HPDE6-E6E7 (cell line): ENCODE measurements at regions not wholly inside any gene's neighbourhood (a gene's known extent, or its start where the extent isn't known, plus 50 kb on each side); places are given as distances from the start of the nearest gene placed in this dataset.
"Not testable (repeated sequence)": the region's sequence is repeated elsewhere in the genome, so short reads cannot be mapped to it uniquely, and the experiment has no call there.

Source experiments
- DNase-seq: peaks from one replicate; pipeline ENCODE4 v3.0.0; 2011; ENCODE audit warnings: missing footprints; ENCODE audit errors: extremely low spot score

DNA sequence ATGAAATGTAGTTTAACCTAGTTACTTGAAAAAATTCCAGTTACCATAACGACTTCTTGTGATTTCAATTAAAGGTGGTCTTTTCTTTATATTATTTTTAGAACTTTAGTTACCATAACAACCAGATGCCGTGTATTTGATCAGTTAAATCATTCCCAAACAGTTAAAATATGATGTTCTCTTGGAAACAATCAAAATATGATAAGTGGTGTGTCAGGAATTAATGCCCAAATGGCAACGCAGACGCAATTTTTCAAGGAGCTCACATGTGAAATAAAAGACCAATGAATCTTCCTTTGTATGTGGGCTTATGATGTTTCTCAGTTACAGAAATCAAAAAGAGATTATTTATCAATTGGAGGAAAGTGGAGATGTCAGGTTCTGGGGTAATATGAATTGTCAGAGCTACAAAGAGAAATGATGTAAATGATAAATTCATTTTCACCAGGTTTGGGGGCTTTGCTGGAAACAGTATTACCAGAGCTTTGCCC, 189.1 kb upstream of the PARD3B start:
- DNase-seq, result no peak

DNA sequence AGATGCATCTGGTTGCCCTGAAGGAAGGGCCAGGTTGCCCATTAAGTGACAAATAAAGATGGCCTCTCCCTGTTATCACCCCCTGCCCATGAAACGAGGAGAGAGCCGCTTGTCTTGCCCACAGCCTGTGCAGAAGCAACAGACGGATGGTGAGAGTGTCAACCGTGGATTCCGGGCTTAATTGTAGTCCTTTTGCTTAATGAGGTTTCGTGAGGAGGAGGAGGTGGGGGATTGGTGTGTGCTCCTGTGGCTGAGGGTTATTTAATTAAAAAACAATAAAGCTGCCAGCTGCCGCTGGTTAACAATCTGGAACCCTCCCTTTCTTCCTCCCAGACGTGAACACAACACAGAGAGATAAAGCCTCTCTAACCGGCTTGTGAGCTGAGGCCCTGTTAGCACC, 188.0 kb upstream of the PARD3B start:
- no peak for DNase-seq

DNA sequence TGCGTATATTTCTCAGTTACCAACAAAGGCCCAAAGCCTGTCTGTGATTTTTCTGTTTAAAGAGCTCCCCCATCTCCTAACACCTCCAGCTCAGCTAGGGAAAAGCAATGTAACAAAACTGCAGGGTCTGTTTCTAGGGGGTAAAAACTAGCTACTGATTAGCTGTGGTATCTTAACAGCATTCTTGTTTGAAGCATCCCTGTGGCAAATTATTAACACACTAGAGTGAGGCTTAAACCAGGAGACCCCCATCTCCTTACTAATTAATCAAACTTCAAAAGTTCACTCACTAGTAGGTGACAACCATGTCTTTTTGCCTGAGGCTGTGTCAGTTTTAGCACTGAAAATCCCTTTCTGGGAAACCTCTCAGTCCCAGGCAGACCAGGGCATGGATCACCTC, 186.2 kb upstream of the PARD3B start:
- DNase-seq, result no peak

DNA sequence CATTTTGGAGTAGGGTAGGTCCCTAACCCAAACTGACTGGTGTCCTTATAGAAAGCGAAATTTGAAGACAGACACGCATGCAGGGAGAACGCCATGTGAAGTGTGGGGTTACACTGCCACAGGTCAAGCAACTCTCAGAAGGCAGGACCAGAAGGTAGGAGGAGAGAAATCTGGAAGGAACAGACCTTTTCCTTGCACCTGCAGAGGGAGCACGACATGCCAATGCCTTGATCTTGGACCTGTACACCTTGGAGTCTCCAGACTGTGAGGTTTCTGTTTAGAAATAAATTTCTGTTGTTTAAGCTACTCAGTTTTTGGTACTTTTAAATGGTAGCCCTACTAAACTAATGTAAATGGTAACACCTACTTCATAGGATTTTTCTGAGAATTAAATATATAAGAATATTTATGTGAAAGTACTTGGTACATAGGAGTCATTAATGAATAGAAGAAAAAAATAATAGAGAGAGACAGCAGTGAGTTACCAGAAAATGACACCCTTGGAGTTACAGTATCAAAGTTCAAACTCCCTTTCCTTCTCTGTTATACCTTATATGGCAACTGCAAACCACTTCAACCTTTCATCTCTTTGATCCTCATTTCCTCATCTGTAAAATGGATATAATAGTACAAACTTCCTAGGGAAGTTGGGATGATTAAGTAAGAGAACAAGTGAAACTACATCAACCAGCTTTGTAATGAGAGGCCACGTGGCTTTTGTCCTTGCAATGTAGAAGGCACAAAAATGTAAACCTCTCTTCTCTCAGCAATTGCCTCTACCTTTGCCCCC, 184.9 kb upstream of the PARD3B start:
- DNase-seq, result no peak

DNA sequence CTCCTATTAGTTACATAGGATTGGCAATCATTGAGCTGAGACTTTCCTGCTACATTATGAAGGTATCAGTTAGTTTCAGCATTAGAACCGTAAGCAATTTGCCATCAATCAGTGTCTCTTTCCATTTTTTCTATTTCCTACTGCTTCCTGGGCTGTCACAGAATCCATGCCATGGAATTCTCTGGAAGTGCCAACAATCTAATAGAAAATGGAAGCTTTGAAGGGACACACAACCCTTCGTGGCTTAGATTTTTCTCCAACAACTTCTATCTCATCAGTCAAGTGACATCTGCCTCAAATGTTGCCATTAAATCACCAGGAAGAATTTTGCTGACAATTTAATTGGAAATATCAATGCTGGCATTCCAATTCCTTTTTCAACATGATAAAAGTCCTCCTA, 183.5 kb upstream of the PARD3B start:
- no peak for DNase-seq

DNA sequence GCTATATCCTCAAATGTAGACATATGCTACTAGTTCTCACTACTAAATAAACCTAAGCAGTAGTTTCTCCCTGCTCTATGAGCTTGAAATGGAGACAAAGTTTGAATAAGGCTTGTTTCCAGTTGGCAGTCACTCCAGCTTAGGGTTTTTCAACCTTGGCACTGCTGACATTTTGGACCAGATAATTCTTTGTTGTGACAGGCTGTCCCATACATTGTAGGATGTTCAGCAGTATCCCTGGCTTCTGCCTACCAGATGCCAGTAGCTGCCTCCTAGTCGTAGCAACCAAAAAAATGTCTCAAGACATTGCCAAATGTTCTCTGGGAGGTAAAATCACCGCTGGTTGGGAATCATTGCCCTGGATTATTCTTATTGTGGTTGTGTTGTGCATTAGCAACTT, 182.7 kb upstream of the PARD3B start:
- DNase-seq, result no peak

DNA sequence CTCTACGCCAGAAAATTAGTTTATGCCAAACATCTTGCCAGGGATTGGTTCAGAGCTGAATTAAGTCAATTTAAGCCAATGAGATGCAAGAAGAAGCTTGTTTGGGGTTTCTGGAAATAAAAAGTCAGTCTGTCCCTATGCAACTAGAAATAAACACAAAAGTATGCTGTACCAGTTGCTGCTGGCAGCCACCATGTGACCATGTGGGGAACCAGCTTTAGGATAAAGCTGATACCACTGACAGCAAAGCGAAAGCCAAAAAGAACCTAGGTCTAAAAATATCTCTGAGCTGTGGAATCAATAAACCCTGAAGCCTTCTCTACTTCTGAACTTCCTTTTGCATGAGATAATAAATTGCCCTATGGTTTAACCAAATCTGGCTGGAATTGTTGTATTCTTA, 181.8 kb upstream of the PARD3B start:
- DNase-seq, result no peak

DNA sequence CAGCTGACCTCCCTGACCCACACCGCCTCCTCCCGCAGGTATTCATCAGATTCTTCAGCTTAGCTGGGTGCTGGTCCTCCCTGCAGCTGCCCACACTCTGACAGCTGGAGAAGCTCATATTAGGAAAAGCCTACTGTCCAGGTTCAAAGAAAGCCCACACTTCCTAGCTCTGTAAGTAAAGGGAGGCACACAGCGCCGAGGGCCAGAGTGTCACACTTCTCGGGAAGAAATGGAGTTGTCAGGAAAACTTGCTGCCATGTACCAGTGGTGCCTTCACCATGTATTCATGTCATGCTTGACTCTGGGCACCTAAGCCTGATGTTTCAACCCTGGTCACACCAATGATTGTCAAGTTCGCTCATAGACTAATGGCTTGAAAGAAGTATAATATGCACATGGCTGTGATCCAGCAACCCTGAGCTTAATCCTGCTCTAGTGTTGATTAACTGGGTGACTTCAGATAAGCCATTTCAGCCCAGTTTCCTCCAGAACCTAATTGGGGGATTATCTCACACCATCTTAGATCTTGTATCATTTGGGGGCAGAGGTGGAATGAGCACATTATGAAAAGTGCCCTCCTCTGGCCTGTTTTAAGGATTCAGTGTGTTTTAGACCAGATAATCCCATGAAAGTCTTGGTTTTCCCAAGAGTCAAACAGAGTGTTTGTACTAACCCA, 180.3 kb upstream of the PARD3B start:
- no peak for DNase-seq

DNA sequence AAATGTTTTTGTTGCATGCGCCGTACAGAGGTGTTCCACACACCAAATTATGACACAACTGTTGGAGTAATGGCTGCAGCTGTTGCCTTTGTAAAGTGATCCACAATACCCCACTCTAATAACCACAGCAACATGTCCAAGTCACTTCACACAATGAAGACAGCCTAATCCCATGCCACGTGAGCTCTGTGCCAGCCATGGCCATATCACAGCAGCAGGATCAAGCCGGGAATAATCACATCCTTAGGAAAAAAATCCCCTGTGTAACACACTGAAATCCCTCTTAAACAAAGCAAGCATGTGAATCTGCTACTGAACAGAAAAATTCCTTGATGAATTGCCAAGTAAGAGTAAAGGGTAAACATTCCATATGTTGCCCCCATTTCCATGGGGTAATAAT, 179.5 kb upstream of the PARD3B start:
- DNase-seq, result no peak

DNA sequence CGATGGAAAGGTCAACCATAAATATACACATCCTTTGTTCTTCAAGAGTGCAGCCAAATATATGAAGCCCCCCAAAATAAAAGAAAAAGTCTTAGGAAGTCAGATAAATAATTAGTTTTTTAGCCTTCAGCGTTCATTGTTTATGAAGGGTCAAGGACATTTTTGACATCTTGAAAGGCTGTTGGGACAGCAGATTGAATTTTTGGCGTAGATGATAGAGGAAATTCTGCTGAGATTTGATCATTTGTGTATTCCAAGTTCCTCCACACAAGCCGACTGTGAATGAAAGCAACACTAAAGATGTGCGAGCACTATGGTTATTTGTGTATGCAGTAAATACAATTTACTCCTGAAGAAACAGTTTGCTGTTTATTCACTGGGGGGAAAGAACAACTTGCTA, 177.8 kb upstream of the PARD3B start:
- no peak for DNase-seq

DNA sequence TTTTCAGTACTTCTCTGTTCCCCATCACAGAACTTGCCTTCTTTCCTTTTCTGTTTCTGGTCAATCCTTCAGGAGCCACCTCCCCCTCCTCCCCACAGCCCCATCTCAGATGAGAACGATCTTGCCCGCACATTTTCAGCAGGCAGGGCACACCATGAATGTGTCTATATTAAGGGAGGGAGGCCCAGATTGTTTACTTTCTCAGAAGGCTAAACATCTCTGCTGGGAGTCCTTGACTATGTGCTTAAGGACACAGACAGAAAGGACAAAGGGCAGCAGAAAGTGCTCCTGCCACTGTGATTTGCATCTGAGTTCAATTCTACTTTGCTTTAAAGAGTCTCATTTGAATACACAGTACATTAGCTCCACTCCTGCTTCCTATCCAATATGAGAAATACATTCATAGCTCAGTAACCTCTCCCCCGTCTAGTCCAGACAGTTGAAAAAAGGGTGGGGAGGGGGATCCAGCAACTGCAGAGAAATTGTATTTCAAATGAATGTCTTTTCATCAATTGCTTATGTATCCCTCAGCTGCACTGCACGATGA, 175.0 kb upstream of the PARD3B start:
- no peak for DNase-seq

DNA sequence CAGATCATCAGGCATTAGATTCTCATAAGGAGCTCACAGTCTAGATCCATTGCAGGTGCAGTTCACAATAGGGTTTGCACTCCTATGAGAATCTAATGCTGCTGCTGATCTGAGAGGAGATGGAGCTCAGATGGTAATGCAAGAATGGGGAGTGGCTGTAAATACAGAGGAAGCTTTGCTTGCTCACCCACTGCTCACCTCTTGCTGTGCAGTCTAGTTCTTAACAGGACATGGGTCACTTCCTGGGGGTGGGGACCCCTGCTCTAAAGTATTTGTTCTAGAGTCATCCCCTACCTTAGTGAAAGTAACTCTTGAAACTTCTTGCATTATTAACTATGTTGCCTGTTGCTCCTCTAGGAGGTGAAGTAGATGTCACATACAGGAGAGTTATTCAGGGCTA, 171.3 kb upstream of the PARD3B start:
- DNase-seq, result no peak

DNA sequence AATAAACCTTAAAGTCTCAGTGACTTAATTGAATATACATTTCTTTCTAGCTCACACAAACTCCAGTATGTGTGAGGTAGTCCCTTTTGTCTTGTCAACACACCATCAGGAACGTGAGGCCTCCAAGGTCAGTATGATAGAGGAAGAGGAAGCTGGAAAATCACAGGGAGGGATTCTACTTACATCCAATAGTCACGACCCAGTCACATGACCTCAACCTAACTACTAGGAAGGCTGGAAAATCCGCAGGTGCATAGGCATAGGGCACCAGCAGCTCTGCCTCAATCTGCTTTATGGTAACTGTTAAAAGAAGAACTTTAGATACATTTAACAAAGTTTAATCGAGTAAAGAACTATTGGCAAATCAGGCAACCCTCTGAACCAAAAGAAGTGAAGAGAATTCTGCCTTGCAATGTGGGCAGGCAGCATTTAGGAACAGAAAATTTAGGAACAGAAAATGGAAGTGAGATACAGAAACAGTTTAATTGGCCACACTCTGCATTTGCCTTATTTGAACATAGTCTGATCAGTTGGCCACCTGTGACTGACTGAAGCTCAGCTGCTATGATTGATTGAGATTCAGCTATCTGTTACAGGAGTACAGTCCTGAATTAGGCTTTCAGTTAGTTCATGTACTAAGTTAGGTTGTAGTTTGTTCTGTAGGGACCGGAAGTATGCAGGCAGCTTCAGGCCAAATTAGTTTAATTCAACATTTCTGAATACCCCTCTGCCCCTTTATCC, 165.0 kb upstream of the PARD3B start:
- DNase-seq, result no peak

DNA sequence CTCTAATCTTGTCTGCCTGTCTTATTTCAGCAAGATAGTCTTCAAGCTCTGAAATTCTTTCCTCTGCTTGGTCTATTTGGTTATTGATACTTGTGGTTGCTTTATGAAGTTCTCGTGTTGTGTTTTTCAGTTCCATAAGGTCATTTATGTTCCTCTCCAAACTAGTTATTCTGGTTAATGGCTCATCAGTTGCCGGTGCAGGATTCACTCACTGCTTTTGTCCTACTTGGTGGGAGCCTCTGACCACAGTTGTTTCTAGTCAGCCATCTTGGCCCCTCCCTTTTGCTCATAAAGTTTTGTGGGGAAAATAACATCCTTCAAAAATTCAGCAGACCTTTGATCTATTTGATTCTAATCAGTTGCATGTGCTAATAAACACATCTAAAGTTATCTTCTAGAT, 158.6 kb upstream of the PARD3B start:
- no peak for DNase-seq

DNA sequence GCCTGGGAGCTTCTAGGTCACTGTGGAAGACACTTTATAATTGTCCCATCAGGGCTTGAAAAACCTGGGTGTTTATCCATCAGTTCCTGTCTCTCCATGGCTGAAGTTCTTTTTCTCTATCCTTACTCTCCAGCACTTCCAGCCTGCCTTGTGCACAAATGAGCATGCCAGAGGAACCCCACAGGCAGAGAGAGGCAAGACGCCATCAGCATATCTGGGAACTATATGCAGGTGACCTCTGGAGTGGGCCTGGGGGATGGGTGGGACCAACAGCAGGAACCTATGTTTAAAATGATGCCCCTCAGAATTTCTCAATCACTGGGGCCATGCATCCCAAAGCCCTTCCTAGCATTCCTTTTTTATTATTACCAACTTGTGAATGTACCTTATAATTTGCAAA, 156.2 kb upstream of the PARD3B start:
- DNase-seq, result no peak

DNA sequence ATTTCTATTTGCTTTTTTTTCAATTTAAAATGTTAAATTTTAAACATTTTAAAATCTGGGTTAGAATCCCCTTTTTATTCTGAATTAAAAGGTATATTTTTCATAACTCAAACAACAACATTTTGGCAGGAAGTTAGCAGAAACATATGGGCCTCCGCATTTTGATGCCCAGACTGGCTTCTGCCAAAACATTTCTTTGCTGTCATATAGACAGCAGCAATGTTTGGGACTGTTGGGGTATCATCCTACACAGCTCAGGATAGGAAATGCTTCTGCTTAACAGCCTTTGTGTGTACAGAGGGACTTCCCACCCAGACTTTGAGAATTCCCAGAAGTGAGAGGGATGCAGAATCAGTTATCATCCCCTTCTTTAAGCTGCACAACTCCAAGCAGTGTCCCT, 155.4 kb upstream of the PARD3B start:
- DNase-seq, result no peak

DNA sequence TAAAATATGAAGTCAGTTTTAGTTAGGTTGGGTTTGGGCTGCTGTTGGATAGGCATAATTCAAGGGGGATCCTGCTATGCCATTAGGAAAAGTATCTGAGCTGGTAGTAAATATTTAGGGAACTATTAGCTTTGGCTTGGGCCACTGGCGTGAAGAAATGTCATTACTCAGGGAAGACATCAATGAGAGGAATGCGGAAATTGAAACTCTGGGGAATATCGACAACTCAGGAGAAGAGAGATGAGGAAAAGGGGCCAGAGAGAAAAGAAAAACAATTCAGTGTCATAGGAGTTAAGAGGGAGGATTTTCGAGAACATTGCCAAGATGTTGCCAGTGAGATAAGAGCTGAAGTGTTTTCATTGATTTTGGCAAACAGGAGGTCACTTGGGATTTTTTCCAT, 149.7 kb upstream of the PARD3B start:
- DNase-seq, result no peak

DNA sequence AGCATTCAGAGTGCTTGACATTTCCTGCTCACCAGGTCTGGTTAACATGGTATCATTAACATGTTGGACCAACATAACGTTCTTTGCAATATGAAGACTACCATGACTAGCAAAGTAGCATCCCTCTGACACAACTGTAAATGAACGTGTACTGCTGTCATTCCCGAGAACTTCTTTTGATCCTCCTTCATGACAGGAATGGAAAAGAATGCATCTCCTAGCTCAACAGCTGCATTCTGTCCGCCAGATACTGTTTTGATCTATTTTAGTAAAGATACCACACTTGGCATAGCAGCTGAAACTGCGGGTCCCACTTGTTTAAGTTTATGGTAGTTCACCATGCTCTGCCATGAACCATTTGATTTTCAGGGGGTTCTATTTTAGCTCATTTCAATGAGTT, 144.2 kb upstream of the PARD3B start:
- DNase-seq, result no peak

DNA sequence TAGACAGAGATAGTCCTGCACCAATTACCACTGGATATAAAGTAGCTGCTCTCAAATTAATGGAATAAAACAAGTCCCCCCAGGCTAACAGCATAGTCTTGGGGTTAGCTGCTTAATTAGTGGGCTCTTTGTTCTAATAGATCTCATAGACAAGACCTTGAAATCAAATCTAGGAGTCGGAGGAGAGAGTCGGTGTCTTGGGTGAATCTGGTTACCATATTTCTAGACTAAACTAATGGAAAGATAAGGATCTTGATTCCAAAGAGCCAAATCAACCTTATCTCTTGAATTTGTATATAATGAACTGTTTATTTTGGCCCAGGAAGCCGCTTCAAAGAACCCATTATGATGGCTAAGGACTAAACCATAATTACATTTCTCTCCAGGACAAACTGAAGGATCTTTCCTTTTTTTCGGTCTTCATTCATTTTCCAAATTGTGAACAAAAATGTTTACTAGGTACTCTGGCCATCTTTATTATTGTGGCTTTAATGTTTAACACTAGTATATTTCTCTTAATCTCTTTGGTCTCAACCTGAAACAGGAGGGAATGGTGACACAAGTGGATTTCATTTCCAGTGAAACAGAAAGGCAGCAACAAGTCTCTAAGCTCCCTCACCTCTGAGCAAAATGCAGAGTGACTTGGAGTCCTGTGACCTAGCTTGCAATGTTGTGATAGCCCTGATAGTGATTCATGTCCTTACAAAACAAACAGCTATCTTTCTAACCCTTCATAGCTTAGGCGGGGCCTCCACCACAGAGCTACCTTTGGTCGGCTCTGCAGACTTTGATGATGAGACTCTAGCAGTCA, 137.9 kb upstream of the PARD3B start:
- DNase-seq, result no peak

DNA sequence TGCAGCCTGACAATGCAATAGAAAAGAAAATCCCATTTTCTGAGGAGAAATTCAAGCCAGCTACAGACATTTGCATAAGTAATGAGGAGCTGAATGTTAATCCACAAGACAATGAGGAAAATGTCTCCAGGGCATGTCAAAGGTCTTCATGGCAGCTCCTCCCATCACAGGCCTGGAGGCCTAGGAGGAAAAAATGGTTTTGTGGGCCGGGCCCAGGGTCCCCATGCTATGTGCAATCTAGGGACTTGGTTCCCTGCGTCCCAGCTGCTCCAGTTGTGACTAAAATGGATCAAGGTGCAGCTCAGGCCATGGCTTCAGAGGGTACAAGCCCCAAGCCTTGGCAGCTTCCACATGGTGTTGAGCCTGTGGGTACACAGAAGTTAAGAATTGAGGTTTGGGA, 132.5 kb upstream of the PARD3B start:
- DNase-seq, result not testable (repeated sequence)

DNA sequence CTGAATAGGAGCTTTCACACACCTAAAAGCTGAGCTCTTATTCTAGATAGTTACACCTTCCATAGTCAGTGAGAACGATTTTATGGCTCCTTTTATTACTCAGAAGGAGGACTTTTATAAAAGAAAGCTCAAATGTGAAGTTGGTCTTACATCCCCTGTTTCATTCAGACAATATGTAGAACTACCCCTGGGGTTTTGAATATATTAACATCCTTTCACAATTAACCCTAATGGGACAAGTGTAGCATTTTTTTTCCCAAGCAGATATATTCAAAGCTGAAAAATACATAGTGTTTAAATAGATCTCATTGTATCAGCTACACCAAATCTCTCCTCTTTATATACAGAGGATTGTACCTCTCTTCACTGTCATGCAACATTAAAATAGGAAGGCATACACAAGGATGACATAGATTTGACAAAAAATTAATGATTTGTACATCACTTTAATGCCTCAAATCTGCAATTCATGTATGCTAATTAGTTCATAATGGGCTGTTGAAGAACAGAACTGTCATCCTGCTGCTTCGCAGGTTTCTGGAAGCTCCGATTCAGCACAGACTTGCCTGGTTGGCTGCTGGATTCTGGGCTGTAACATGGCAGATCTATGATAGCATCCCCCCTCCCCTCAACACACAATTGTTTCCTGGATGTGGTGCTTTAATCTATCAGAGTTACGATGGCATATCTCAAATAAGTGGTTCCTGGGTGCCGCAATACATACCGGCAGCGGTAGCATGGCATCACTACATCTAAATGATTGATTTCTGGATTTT, 129.7 kb upstream of the PARD3B start:
- no peak for DNase-seq
